ENCODE measurements at regions not wholly inside any gene's neighbourhood (a gene's known extent, or its start where the extent isn't known, plus 50 kb on each side); places are given as distances from the start of the nearest gene placed in this dataset.

DNA sequence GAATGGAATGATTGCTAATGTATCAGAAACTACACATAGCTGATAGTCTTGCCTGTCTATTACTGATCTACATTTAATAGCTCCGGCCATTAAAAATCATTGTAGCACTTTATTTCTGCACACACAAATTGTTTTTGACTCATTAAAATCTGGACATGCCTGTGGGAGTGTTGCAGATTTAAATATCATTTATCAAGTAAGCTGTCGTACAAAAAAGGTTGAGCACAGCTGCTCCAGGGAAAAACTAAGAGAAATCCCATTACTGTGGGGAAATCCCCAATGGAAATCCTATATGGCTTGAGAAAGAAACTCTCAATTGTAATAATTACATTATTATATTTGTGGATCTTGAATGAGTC is 99.6 kb upstream of the CERS6 start:
- TF ChIP-seq POLR2A (IDR thresholded peaks at IDR 0.05) (no peak), POLR2AphosphoS5 (IDR thresholded peaks at IDR 0.05) (no peak)
- TF ChIP-seq, protein P1, sequence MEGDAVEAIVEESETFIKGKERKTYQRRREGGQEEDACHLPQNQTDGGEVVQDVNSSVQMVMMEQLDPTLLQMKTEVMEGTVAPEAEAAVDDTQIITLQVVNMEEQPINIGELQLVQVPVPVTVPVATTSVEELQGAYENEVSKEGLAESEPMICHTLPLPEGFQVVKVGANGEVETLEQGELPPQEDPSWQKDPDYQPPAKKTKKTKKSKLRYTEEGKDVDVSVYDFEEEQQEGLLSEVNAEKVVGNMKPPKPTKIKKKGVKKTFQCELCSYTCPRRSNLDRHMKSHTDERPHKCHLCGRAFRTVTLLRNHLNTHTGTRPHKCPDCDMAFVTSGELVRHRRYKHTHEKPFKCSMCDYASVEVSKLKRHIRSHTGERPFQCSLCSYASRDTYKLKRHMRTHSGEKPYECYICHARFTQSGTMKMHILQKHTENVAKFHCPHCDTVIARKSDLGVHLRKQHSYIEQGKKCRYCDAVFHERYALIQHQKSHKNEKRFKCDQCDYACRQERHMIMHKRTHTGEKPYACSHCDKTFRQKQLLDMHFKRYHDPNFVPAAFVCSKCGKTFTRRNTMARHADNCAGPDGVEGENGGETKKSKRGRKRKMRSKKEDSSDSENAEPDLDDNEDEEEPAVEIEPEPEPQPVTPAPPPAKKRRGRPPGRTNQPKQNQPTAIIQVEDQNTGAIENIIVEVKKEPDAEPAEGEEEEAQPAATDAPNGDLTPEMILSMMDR (IDR thresholded peaks at IDR 0.05), result no peak

Data from breast epithelium (tissue), 3 donors.